AG09309 (cell line): ENCODE measurements at regions not wholly inside any gene's neighbourhood (a gene's known extent, or its start where the extent isn't known, plus 50 kb on each side); places are given as distances from the start of the nearest gene placed in this dataset.

Experiments used
- DNase-seq: peaks from one replicate; pipeline ENCODE4 v3.0.0-alpha.2; 2010; ENCODE audit warnings: low read depth
- H3K4me3 ChIP-seq: 2 replicates; pipeline ENCODE4 v1.5.1; 2011; ENCODE audit warnings: mild to moderate bottlenecking, low read depth, low read length, moderate library complexity; ENCODE audit not compliant: control insufficient read depth
- TF ChIP-seq, protein P1 (sequence below): IDR thresholded peaks from 2 replicates; pipeline ENCODE4 v1.5.1; 2011; ENCODE audit warnings: mild to moderate bottlenecking, low read depth, low read length, inconsistent platforms; ENCODE audit not compliant: insufficient read depth, control insufficient read depth; ENCODE audit errors: missing control alignments

GRCh38 chrX:121120690-121121605 is 73.5 kb downstream of the GLUD2 start:
- H3K4me3 ChIP-seq, result no peak overlapping the region
- DNase-seq, result no peak
- TF ChIP-seq, protein P1, sequence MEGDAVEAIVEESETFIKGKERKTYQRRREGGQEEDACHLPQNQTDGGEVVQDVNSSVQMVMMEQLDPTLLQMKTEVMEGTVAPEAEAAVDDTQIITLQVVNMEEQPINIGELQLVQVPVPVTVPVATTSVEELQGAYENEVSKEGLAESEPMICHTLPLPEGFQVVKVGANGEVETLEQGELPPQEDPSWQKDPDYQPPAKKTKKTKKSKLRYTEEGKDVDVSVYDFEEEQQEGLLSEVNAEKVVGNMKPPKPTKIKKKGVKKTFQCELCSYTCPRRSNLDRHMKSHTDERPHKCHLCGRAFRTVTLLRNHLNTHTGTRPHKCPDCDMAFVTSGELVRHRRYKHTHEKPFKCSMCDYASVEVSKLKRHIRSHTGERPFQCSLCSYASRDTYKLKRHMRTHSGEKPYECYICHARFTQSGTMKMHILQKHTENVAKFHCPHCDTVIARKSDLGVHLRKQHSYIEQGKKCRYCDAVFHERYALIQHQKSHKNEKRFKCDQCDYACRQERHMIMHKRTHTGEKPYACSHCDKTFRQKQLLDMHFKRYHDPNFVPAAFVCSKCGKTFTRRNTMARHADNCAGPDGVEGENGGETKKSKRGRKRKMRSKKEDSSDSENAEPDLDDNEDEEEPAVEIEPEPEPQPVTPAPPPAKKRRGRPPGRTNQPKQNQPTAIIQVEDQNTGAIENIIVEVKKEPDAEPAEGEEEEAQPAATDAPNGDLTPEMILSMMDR, result no peak

GRCh38 chrX:121122332-121122731 is 74.9 kb downstream of the GLUD2 start:
- DNase-seq, result no peak
- TF ChIP-seq, protein P1, result no peak
- H3K4me3 ChIP-seq, result no peak overlapping the region

DNA sequence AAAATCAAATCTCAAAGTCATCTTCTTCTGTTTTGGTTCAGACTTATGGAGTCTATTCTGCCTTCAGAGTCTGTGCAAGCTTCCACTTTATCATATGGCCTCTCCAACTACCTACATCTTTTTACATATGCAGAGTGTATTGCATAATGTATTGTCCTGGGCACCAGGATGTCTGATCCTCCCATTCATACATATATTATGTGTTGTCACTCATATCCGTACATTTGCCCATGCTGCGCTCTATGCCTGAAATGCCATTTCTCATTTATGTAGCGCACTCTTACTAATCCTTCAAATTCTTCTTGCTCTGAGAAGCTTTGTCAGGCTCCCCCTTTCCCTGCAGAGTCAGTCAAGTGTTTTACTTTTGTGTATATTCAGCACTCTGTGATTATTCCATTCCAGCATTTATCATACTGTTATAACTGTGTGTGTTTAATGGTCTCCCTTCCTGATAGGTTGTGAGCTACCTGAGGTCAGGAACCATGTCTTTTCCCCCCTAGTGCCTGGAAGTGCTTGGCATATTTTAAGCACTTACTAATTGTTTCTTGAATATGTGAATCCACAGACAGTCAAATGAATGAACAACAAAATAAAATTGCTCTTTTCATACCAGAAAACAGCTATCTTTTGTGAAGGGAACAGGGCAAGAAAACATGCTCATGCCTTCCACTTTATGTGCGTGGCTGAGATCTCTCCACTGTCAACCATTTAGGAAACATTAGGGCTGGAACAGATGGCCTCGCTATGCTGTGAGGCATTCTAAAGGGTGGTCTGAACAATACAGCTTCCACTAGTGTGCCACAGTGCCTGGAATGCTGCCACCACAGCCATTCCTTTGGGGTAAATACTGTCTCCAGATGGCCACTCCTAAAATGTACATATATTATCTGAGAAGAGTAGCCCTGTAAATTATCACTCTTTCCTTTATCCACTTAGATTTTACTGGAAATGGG is 81.8 kb downstream of the GLUD2 start:
- no peak for DNase-seq
- TF ChIP-seq, protein P1, result no peak
- H3K4me3 ChIP-seq, result no peak overlapping the region

GRCh38 chrX:121132675-121133074 is 85.3 kb downstream of the GLUD2 start:
- TF ChIP-seq, protein P1, result no peak
- H3K4me3 ChIP-seq, result no peak overlapping the region
- DNase-seq, result no peak

GRCh38 chrX:121135488-121136207 is 88.2 kb downstream of the GLUD2 start:
- TF ChIP-seq, protein P1, result no peak
- H3K4me3 ChIP-seq, result no peak overlapping the region

DNA sequence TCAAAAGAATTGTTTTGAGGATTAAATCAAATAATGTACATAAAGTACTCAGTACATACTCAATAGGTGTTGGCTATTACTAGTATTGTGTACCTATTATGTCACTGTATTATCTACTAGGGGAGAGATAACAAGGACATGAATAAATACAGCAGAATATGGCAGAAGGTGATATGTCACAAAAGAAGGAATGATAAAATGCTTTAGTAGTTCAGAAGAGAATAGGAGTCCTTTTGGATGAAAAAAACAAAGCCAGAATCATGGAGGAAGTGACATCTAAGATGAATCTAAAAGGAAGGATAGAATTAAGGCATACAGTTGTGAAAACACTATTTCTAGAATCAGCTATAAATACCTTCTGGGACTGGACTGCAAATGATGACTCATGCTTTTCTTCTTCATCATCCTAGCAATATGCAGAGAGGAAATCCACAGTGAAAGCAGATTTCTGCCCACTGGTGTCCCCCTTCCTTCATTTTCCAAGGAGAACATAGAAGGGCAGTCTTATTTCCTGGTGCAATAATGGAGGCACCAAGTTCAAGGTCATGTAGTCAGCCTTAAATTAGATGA is 98.7 kb downstream of the GLUD2 start:
- TF ChIP-seq, protein P1, result no peak
- no peak for DNase-seq

More at GRCh38 chrX:121135488-121136207, 88.2 kb downstream of the GLUD2 start:
- DNase-seq, result no peak

More for the DNA sequence above, 98.7 kb downstream of the GLUD2 start:
- no peak overlapping the region for H3K4me3 ChIP-seq
